ENCODE measurements at regions not wholly inside any gene's neighbourhood (a gene's known extent, or its start where the extent isn't known, plus 50 kb on each side); places are given as distances from the start of the nearest gene placed in this dataset.

- TF ChIP-seq ZFX (IDR thresholded peaks at IDR 0.05) (no peak), CTCF (conservative IDR thresholded peaks at IDR 0.05) (no peak)
- no peak overlapping the region for H3K27ac ChIP-seq
Observed at GRCh38 chr14:41137741-41138140, 468.9 kb upstream of the LRFN5 start.

- no peak overlapping the region for H3K27ac ChIP-seq
- TF ChIP-seq CTCF (conservative IDR thresholded peaks at IDR 0.05) (no peak), ZFX (IDR thresholded peaks at IDR 0.05) (no peak)
Observed at GRCh38 chr14:41130274-41130673, 476.4 kb upstream of the LRFN5 start.

- no peak for TF ChIP-seq CTCF (conservative IDR thresholded peaks at IDR 0.05)
- TF ChIP-seq ZFX (IDR thresholded peaks at IDR 0.05), result no peak
- H3K27ac ChIP-seq, result no peak overlapping the region
Observed at GRCh38 chr14:41120402-41120801, 486.3 kb upstream of the LRFN5 start.

- H3K27ac ChIP-seq, result no peak overlapping the region
- no peak for TF ChIP-seq ZFX (IDR thresholded peaks at IDR 0.05)
Observed at GRCh38 chr14:41096131-41096530, 510.5 kb upstream of the LRFN5 start.

- TF ChIP-seq ZFX (IDR thresholded peaks at IDR 0.05) (no peak), CTCF (conservative IDR thresholded peaks at IDR 0.05) (no peak)
- H3K27ac ChIP-seq, result no peak overlapping the region
Observed at GRCh38 chr14:41087056-41087455, 519.6 kb upstream of the LRFN5 start.

- no peak overlapping the region for H3K27ac ChIP-seq
- TF ChIP-seq ZFX (IDR thresholded peaks at IDR 0.05) (no peak), CTCF (conservative IDR thresholded peaks at IDR 0.05) (no peak)
Observed at GRCh38 chr14:41073544-41073943, 533.1 kb upstream of the LRFN5 start.

GRCh38 chr14:41072776-41073175, 533.9 kb upstream of the LRFN5 start:
- no peak overlapping the region for H3K27ac ChIP-seq
- TF ChIP-seq CTCF (conservative IDR thresholded peaks at IDR 0.05) (no peak), ZFX (IDR thresholded peaks at IDR 0.05) (no peak)

- no peak for TF ChIP-seq ZFX (IDR thresholded peaks at IDR 0.05)
- no peak for TF ChIP-seq CTCF (conservative IDR thresholded peaks at IDR 0.05)
- no peak overlapping the region for H3K27ac ChIP-seq
Observed at GRCh38 chr14:41071351-41071750, 535.3 kb upstream of the LRFN5 start.

All from C4-2B (cell line).